ENCODE measurements at regions not wholly inside any gene's neighbourhood (a gene's known extent, or its start where the extent isn't known, plus 50 kb on each side); places are given as distances from the start of the nearest gene placed in this dataset.
A peak's percentile ranks its signal among the peaks of the same experiment; 100 is the strongest.

- no peak for DNase-seq
Measured at GRCh38 chr3:102757950-102758349, 323.1 kb downstream of the ZPLD1 start.

GRCh38 chr3:102761766-102762165, 327.0 kb downstream of the ZPLD1 start:
- no peak for DNase-seq

DNA sequence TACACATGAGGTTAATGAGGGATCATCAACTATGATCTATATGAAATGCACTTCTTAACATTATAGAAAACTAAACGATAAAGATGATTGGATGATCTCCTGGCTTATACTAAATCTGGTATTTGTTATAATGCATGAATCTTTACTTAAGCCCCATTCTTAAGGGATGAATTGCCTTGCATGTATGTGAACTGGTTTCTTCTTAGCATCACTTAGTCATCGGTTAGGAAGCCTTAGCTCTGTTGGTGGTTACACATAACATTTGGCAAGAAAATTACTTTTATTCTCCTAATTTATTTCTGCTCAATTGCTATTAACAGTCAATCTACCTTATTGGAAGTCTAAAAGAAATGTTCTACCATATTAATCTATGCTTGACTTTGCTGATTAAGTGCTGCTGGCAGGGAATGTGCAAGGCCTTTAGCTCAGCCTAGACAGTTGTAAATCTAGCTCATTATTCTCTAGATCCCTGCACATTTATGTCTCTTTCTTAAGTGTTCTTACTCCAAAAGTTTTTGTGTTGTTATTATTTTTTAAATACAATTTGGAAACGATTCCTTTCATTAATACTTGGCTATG, 356.0 kb downstream of the ZPLD1 start:
- DNase-seq: peak; percentile 32

DNA sequence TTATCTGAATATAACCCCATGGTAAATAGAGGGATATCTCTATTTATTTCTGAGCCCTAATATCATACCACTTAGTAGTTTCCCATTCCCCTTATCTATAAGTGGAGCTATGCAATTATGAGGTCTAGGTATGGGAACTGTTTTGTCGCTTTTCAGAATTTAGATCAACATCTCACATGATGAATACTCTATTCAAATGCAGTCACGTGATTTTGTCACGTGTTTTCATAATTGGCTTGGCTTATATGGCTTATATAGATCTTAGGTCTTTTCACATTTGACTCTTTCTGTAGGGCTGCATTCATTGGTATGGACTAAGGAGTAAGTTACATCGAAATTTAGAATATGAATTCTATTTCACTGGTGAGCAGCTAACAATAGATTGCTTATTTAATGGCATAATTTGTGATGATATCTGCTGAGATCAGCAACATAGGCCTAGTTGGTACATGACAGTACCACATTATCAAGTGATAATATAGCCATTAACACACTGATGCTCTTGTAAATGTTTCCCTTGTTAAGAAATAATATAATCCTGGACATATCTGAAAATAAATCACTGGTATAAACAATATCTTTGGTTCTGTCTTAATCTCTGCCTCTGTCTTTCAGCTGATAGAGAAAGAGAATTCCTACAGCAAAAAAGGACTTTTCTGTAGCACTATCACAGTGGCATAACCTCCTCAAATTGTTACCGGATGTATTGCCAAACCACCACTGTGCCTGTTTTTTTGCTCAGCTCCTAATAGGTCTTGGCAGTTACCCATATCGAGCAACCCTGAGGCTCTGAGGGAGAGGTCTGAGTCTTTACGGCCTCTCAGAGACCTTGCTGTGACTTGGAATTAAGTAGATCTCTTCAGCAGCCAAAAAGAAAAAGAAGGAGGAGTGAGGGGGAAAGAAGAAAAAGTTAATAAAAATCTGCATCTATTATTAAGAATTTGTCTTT, 357.1 kb downstream of the ZPLD1 start:
- peak; percentile 41 for DNase-seq

DNA sequence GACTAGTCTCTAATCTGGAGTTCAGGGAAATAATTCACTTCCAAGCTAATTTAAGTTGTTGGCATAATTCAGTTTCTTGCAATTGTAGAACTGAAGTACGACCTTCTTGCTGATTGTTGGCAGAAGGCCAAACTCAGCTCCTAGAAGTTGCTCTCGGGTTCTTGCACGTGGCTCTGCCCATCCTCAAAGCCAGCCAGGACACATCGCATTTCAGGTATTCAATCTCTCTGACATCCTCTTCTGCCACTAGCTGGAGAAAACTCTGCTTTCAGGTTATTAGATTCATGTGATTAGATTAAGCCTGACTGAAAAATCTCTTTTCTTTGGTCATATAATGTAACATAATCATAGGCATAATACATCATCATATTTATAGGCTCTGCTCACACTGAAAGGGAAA, 362.0 kb downstream of the ZPLD1 start:
- no peak for DNase-seq

GRCh38 chr3:102802819-102803420, 368.1 kb downstream of the ZPLD1 start:
- no peak for DNase-seq

DNA sequence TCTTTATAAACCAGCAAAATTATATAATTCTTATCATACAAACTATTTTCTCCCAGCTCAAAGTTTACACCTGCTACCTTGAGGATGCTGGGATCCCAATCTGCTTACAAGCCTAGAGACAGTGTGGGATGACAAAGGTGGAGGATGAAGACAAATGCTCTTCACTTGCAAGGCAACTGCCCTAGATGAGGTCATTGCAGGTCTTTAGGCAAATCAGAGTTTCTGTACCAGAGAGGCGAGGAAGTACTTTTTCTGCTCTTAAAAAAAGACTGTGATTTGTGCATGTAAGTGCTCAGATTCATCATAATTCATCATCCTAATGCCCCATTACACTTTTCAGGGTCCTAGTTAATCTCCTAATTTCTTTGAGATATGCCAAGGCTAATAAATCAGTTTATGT, 376.1 kb downstream of the ZPLD1 start:
- DNase-seq: no peak

GRCh38 chr3:102826636-102827035, 391.8 kb downstream of the ZPLD1 start:
- no peak for DNase-seq

DNA sequence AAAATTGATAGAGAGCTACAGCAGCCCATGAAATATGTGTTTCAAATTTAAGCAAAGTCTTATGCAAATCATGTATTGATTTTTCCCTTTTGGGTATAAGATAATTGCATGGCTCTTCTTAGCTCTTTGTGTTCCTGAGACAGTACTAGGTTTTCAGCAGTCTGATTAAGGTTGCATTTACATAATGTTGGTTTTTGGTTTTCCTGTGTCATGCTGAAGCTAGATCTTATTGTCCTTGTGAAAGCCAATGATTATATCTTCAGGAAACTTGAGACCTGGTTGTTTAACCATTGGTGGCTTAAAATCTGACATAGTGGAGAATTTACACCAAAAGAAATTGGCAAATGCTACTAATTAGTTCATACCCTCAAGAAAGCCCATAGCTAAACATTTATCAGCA, 392.6 kb downstream of the ZPLD1 start:
- no peak for DNase-seq

DNA sequence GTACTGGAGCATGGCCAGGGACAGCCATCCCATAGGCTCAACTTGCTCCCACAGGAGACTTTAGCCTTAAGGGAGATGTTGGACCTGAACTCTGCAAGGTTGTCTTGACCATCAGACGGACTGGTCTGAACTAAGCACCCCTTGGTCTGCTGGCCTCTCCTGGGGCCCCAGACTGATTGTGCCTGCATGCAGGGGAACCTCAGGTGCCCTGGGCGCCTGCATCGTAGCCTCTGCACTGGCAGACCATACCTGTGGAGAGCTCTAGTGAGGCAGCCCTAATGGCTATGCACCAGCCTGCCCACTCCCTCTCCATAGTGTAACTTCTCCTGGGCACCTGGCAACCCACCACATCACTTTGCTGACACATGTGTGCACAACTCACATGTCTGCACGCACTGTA, 395.6 kb downstream of the ZPLD1 start:
- no peak for DNase-seq

DNA sequence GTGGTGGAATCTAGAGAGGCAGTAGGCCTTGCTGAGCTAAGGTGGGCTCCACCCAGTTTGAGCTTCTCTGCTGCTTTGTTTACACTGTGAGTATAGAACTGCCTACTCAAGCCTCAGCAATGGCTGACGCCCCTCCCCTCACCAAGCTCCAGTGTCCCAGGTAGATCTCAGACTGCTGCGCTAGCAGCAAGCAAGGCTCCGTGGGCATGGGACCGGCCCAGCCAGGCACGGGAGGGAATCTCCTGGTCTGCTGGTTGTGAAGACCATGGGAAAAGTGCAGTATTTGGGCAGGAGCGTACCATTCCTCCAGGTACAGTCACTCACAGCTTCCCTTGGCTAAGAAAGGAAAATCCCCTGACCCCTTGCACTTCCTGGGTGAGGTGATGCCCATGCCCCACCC, 407.1 kb downstream of the ZPLD1 start:
- DNase-seq: no peak

- DNase-seq: no peak
Measured at GRCh38 chr3:102866845-102867244, 432.0 kb downstream of the ZPLD1 start.

GRCh38 chr3:102883515-102883914, 448.7 kb downstream of the ZPLD1 start:
- DNase-seq: no peak

DNA sequence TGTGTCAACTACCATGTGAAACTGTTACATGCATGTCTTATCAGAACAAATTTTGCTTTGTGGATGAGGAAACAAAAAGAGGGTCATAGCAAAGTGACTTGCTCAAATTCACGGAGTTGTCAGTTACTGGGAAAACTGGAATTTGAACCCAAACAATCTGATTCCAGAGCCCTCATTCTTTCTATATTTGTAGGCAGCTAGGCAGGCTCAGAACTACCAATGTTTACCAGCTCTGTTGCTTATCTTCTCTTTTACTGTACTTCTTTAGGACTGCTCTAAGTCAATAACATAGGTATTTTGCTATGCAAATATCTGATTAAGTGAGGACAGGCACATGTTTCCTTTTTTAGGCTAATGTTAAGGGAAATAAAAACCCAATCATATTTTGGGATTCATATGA, 450.5 kb downstream of the ZPLD1 start:
- DNase-seq: no peak

DNA sequence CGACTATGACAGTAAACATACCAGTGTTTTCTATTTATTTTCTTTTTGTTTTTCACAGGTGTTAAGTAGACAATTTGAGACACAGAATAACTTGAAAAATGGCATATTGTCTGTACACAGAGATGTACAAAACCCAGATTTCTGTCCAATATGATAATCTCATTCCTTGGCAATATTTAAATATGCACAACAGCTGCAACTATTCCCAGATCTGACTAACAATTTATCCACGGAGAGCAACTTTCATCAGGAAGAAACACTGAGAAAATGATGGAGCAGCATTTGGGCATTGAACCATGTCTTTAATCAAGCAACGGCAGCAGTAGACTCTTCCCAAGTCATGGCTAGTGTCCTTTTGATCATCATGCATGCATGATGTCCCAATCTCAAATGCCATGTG, 452.6 kb downstream of the ZPLD1 start:
- DNase-seq: no peak

- DNase-seq: no peak
Measured at GRCh38 chr3:102896851-102897621, 462.2 kb downstream of the ZPLD1 start.

DNA sequence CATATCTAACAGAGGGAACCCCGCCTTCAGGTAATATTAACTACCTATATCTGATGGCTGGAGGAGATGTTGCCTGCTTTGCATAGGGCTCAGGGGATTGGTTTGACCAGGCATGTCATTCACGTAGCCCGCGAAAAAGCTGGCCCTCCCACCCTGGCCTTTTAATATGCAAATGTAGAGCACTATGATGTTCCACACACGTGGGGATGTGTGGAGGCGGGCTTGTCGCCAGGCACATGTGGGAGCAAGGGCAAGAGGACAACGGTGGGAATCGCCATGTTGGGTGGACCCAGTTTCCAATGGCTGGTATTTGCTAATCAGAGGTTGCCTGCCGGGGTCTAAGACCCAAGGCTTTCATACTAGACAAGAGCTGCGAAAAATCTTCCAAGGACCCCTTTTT, 469.8 kb downstream of the ZPLD1 start:
- DNase-seq: no peak

DNA sequence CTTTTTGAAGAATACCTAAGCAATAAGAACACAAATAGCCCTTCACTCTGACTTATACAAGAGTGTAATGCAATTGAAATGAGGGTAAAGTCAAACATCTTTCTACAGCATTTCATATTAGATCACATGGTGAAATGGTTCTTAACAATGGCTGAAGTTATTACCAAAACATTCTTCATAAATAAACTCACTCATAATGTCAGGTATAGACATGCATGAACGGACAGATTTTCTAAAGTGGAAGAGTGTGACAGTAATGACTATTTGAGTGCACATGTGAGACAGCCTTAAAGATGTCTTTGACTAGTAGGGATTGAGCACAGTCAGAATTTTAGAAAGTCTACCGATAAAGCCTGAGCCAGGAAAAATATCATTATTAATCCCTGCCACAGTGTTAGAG, 471.0 kb downstream of the ZPLD1 start:
- DNase-seq: no peak

DNA sequence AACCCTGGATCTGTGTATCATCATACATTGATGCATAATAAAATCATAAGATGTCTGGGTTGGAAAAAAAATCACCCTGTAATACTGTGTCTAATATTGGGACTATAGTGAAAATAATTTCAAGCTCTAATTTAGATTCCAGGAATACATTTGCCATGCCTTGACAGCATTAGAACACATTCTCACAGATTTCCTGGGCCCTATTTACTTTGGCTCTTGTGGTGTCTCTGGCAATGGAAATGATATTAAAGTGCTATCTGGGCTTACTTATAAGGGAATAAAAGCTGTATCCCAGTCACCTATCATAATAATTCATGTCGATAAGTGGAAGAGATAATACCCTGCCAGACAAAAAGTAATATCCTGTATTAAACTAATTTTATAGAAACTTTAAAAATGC, 472.0 kb downstream of the ZPLD1 start:
- DNase-seq: no peak

GRCh38 chr3:102909904-102910303, 475.1 kb downstream of the ZPLD1 start:
- no peak for DNase-seq

- no peak for DNase-seq
Measured at GRCh38 chr3:102916532-102916931, 481.7 kb downstream of the ZPLD1 start.

GRCh38 chr3:102926618-102927017, 491.8 kb downstream of the ZPLD1 start:
- DNase-seq: no peak

DNA sequence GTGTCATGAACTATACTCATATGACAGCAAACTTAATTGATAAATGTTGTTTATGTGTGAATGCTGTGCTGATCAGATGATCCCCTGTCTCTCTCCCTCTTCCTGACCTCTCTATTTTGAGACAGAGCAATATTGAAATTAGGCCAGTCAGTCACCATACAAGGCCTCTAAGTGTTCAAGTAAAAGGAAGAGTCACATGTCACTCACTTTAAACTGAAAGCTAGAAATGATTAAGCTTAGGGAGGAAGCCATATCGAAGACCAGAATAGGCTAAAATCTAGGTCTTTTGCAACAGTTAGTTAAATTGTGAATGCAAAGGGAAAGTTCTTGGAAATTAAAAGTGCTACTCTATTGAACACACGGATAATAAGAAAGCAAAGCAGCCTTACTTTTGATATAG, 498.6 kb downstream of the ZPLD1 start:
- no peak for DNase-seq
